HepG2 (cell line): ENCODE measurements at regions not wholly inside any gene's neighbourhood (a gene's known extent, or its start where the extent isn't known, plus 50 kb on each side); places are given as distances from the start of the nearest gene placed in this dataset.

Experiments used
- ATAC-seq: fragments of 200-7000 bp; cut with Tn5 transposase; 3 replicates; pipeline ENCODE4 v1.9.1; 2020; ENCODE audit warnings: mild to moderate bottlenecking, moderate library complexity
- BruUV-seq: library from RNA; stranded (reverse); fragments of 400-500 nt; replicated peaks from 2 replicates; lab custom pipeline; 2021; lab: Mats Ljungman, UMichigan
- CTCF ChIA-PET: fragments of 300-600 bp; formaldehyde crosslinking; extraction: SDS; loops from one replicate; lab custom pipeline; 2021; ENCODE audit warnings: low total read pairs, inconsistent platforms, low intra/inter-chr PET ratio; lab: Yijun Ruan, JAX
- POLR2A ChIA-PET: fragments of 350-600 bp; sonication (Branson Sonifier 250); formaldehyde crosslinking; loops from one replicate; lab custom pipeline; 2020; ENCODE audit warnings: antibody characterized with exemption, inconsistent platforms; lab: Yijun Ruan, JAX
- DNase-seq: peaks from one replicate; pipeline ENCODE4 v3.0.0-alpha.2; 2015; ENCODE audit warnings: low spot score
- FAIRE-seq: peaks from 3 replicates; lab custom pipeline; 2011; peaks lifted over from hg19 to GRCh38; lab: Jason Lieb, UNC
- H2AFZ ChIP-seq: one replicate; pipeline ENCODE4 v1.6.1; 2011; ENCODE audit warnings: low read length, inconsistent platforms
- H3K27ac ChIP-seq: fragments of 300-600 bp; 3 replicates; pipeline ENCODE4 v1.8.0; 2011; ENCODE audit warnings: mixed run types, mild to moderate bottlenecking, mixed read lengths, low read length, inconsistent platforms; ENCODE audit not compliant: insufficient read depth; ENCODE audit errors: extremely low read length
- H3K27me3 ChIP-seq, 2 experiments: fragments of 200-600 bp in 1 of 2; 2 replicates in 1 of 2; 3 replicates in 1 of 2; pipeline versions ENCODE4 v1.6.0 to v1.8.0; 2011; ENCODE audit warnings: low read length in 2 of 2, mild to moderate bottlenecking in 2 of 2, moderate library complexity in 2 of 2, inconsistent platforms in 1 of 2; ENCODE audit not compliant: insufficient read depth in 2 of 2, control insufficient read depth in 1 of 2
- H3K36me3 ChIP-seq, 2 experiments: fragments of 200-600 bp in 1 of 2; replicated peaks in 1 of 2; 2 replicates in 1 of 2; 3 replicates in 1 of 2; pipeline versions ENCODE4 v1.5.1 to v1.8.0; 2011; ENCODE audit warnings: low read length in 2 of 2, inconsistent platforms in 1 of 2; ENCODE audit not compliant: insufficient read depth in 2 of 2, control insufficient read depth in 1 of 2
- H3K4me1 ChIP-seq: 2 replicates; pipeline ENCODE4 v1.5.1; 2012; ENCODE audit warnings: low read length, inconsistent platforms; ENCODE audit not compliant: insufficient read depth
- H3K4me2 ChIP-seq: 2 replicates; pipeline ENCODE4 v1.6.0; 2011; ENCODE audit warnings: low read depth, low read length, inconsistent platforms
- H3K4me3 ChIP-seq, 3 experiments: fragments of 200-600 bp in 1 of 3; sonication (generic), shearing (Covaris generic) in 1 of 3; replicated peaks in 1 of 3; 2 replicates each; pipeline ENCODE4 v1.5.1; 2011 to 2016; ENCODE audit warnings: low read length in 3 of 3, inconsistent platforms in 2 of 3, low read depth in 2 of 3, mild to moderate bottlenecking in 2 of 3, control low read depth in 1 of 3, mixed read lengths in 1 of 3; ENCODE audit not compliant: insufficient read depth in 1 of 3
- H3K79me2 ChIP-seq: one replicate; pipeline ENCODE4 v1.6.1; 2011; ENCODE audit warnings: low read length, inconsistent platforms; ENCODE audit not compliant: insufficient read depth
- H3K9ac ChIP-seq: 2 replicates; pipeline ENCODE4 v1.6.0; 2011; ENCODE audit warnings: mild to moderate bottlenecking, low read depth, low read length, inconsistent platforms; ENCODE audit not compliant: insufficient read depth
- H3K9me3 ChIP-seq: 2 replicates; pipeline ENCODE4 v1.5.1; 2012; ENCODE audit warnings: mild to moderate bottlenecking, low read length
- H4K20me1 ChIP-seq: 2 replicates; pipeline ENCODE4 v1.6.0; 2011; ENCODE audit warnings: inconsistent platforms, mild to moderate bottlenecking, low read length, moderate library complexity; ENCODE audit not compliant: insufficient read depth
- CCDC6 ChIP-seq: sonication (generic); formaldehyde crosslinking; IDR thresholded peaks from 2 replicates; pipeline ENCODE4 v1.8.1; 2022; ENCODE audit warnings: mild to moderate bottlenecking, missing genetic modification reagents, moderate library complexity
- FOXO1 ChIP-seq: sonication (generic); formaldehyde crosslinking; IDR thresholded peaks from 2 replicates; pipeline ENCODE4 v1.4.0; 2020; ENCODE audit warnings: missing genetic modification reagents
- GABPB1 ChIP-seq: IDR thresholded peaks from 2 replicates; pipeline ENCODE4 v1.6.1; 2016; ENCODE audit warnings: mild to moderate bottlenecking, missing genetic modification reagents, moderate library complexity, missing compliant biosample characterization
- HOXA7 ChIP-seq: sonication (generic); formaldehyde crosslinking; IDR thresholded peaks from 2 replicates; pipeline ENCODE4 v1.8.1; 2022; ENCODE audit warnings: mild to moderate bottlenecking, missing genetic modification reagents, moderate library complexity
- KDM1A ChIP-seq: IDR thresholded peaks from 2 replicates; pipeline ENCODE4 v1.6.1; 2016; ENCODE audit warnings: missing compliant biosample characterization
- MYNN ChIP-seq: sonication (generic); formaldehyde crosslinking; IDR thresholded peaks from 2 replicates; pipeline ENCODE4 v1.4.0; 2020; ENCODE audit warnings: mild to moderate bottlenecking, low read depth, missing genetic modification reagents
- NFE2 ChIP-seq: sonication (generic); formaldehyde crosslinking; IDR thresholded peaks from 2 replicates; pipeline ENCODE4 v1.4.0; 2020; ENCODE audit warnings: missing genetic modification reagents
- NFKBIZ ChIP-seq: IDR thresholded peaks from 2 replicates; pipeline ENCODE4 v1.6.1; 2018; ENCODE audit warnings: missing genetic modification reagents, missing compliant biosample characterization
- TMF1 ChIP-seq: sonication (generic); formaldehyde crosslinking; IDR thresholded peaks from 2 replicates; pipeline ENCODE4 v1.8.1; 2022; ENCODE audit warnings: low read depth, missing genetic modification reagents
- ZNF253 ChIP-seq: sonication (generic); formaldehyde crosslinking; IDR thresholded peaks from 2 replicates; pipeline ENCODE4 v1.8.0; 2022; ENCODE audit warnings: mild to moderate bottlenecking, missing genetic modification reagents, borderline replicate concordance
- ZNF333 ChIP-seq: sonication (generic); formaldehyde crosslinking; IDR thresholded peaks from 2 replicates; pipeline ENCODE4 v1.4.0; 2020; ENCODE audit warnings: mild to moderate bottlenecking, missing genetic modification reagents, borderline replicate concordance
- ZNF34 ChIP-seq: sonication (generic); formaldehyde crosslinking; IDR thresholded peaks from 2 replicates; pipeline ENCODE4 v1.4.0; 2020; ENCODE audit warnings: mild to moderate bottlenecking, missing genetic modification reagents, borderline replicate concordance
- ZNF747 ChIP-seq: sonication (generic); formaldehyde crosslinking; IDR thresholded peaks from 2 replicates; pipeline ENCODE4 v1.8.1; 2023; ENCODE audit warnings: missing genetic modification reagents, mild to moderate bottlenecking, borderline replicate concordance
- ZNF792 ChIP-seq: IDR thresholded peaks from 2 replicates; pipeline ENCODE4 v1.6.1; 2016
- WGBS: methylation state at CpG from one replicate; pipeline ENCODE4 v1.1.6; 2017; ENCODE audit warnings: low lambda C conversion rate; 5-methylcytosine and 5-hydroxymethylcytosine counted together
- in situ Hi-C: cut with HindIII; loops from 2 replicates; pipeline ENCODE4 v1.10.0; 2017; ENCODE audit warnings: low pct_unique_long_range_greater_than_20kb; ENCODE audit not compliant: extremely low pct_ligation_motif_present
- intact Hi-C: fragments of 100-400 bp; cut with micrococcal nuclease; formaldehyde crosslinking; loops from one replicate; pipeline ENCODE4 v1.10.0; 2022; ENCODE audit not compliant: unreplicated experiment
- TF ChIP-seq, protein P1 (sequence below): IDR thresholded peaks from 2 replicates; pipeline ENCODE4 v1.6.1; 2016; ENCODE audit warnings: missing compliant biosample characterization, missing genetic modification reagents, borderline replicate concordance
- TF ChIP-seq, protein P2 (sequence below): sonication (generic); formaldehyde crosslinking; IDR thresholded peaks from 2 replicates; pipeline ENCODE4 v1.4.0; 2020; ENCODE audit warnings: missing genetic modification reagents, borderline replicate concordance
- TF ChIP-seq, protein P3 (sequence below): IDR thresholded peaks from 2 replicates; pipeline ENCODE4 v1.6.1; 2016; ENCODE audit warnings: low read depth, control low read depth

DNA sequence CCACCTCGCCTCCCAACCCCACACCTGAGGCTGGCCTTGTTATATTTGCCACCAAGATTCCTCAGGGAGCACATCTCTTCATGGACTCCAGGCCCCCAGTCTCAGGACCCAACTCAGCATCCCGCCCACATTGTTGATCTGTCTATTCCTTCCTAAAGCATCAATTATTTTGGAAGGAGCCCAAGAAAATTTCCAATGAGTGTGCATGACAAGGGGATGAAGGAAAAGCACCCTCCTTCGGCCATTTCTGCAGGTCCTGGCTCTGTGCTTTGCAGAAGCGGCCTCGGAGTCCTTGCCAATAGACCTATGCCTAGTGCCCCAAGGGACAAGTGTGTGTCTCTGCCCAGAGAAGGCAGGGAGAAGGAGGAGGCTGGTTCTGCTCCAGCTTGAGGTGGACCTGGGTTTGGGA, 273.2 kb downstream of the GADD45G start:
- no peaks in the 10 kb centered on the region for H3K79me2 ChIP-seq

More for the DNA sequence above, 273.2 kb downstream of the GADD45G start:
- no peaks in the 10 kb centered on the region for H3K36me3 ChIP-seq
- BruUV-seq: no TSS peak
- no peak overlapping the region for H2AFZ ChIP-seq
- no peak overlapping the region for H3K9ac ChIP-seq
- TF ChIP-seq ZNF792 (CRISPR knock-in tag) (no peak), HOXA7 (CRISPR knock-in tag) (no peak), NFKBIZ (no peak), NFE2 (CRISPR knock-in tag) (no peak), MYNN (no peak), KDM1A (CRISPR knock-in tag) (no peak), ZNF333 (no peak), ZNF747 (CRISPR knock-in tag) (no peak), GABPB1 (no peak), CCDC6 (CRISPR knock-in tag) (no peak), TMF1 (CRISPR knock-in tag) (no peak), FOXO1 (CRISPR knock-in tag) (no peak), ZNF253 (CRISPR knock-in tag) (no peak), ZNF34 (CRISPR knock-in tag) (no peak)
- TF ChIP-seq, protein P1, sequence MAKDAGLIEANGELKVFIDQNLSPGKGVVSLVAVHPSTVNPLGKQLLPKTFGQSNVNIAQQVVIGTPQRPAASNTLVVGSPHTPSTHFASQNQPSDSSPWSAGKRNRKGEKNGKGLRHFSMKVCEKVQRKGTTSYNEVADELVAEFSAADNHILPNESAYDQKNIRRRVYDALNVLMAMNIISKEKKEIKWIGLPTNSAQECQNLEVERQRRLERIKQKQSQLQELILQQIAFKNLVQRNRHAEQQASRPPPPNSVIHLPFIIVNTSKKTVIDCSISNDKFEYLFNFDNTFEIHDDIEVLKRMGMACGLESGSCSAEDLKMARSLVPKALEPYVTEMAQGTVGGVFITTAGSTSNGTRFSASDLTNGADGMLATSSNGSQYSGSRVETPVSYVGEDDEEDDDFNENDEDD (CRISPR knock-in tag): no peak
- TF ChIP-seq, protein P2, sequence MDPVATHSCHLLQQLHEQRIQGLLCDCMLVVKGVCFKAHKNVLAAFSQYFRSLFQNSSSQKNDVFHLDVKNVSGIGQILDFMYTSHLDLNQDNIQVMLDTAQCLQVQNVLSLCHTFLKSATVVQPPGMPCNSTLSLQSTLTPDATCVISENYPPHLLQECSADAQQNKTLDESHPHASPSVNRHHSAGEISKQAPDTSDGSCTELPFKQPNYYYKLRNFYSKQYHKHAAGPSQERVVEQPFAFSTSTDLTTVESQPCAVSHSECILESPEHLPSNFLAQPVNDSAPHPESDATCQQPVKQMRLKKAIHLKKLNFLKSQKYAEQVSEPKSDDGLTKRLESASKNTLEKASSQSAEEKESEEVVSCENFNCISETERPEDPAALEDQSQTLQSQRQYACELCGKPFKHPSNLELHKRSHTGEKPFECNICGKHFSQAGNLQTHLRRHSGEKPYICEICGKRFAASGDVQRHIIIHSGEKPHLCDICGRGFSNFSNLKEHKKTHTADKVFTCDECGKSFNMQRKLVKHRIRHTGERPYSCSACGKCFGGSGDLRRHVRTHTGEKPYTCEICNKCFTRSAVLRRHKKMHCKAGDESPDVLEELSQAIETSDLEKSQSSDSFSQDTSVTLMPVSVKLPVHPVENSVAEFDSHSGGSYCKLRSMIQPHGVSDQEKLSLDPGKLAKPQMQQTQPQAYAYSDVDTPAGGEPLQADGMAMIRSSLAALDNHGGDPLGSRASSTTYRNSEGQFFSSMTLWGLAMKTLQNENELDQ (CRISPR knock-in tag): no peak
- TF ChIP-seq, protein P3, sequence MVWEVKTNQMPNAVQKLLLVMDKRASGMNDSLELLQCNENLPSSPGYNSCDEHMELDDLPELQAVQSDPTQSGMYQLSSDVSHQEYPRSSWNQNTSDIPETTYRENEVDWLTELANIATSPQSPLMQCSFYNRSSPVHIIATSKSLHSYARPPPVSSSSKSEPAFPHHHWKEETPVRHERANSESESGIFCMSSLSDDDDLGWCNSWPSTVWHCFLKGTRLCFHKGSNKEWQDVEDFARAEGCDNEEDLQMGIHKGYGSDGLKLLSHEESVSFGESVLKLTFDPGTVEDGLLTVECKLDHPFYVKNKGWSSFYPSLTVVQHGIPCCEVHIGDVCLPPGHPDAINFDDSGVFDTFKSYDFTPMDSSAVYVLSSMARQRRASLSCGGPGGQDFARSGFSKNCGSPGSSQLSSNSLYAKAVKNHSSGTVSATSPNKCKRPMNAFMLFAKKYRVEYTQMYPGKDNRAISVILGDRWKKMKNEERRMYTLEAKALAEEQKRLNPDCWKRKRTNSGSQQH (CRISPR knock-in tag): no peak
- TF ChIP-seq, all 625 proteins: peak for 0
- ChIA-PET CTCF (no interaction called here), POLR2A (no interaction called here)
- H4K20me1 ChIP-seq: no peaks in the 10 kb centered on the region
- 25% methylated on average over 4 of the region's 5 CpGs for WGBS
- in situ Hi-C loops: no loop called here
- DNase-seq (no peak), FAIRE-seq (no peak), ATAC-seq (no peak)
- no peak overlapping the region for H3K27ac ChIP-seq
- H3K4me3 ChIP-seq: no peak overlapping the region
- H3K4me2 ChIP-seq: no peak overlapping the region
- H3K4me1 ChIP-seq: no peaks in the 10 kb centered on the region
- intact Hi-C loops: no loop called here
- H3K27me3 ChIP-seq: 0 out of 5 replicates have a peak, but pooled peaks cover 0 to 2% of the 10 kb centered on the region in 2 experiments
- no peaks in the 10 kb centered on the region for H3K9me3 ChIP-seq
